ENCODE measurements at regions not wholly inside any gene's neighbourhood (a gene's known extent, or its start where the extent isn't known, plus 50 kb on each side); places are given as distances from the start of the nearest gene placed in this dataset.

- Histone ChIP-seq H3K4me3 (no peak overlapping the region), H3K27me3 (no peaks in the 10 kb centered on the region), H3K36me3 (no peaks in the 10 kb centered on the region), H3K27ac (no peak overlapping the region), H3K4me1 (no peaks in the 10 kb centered on the region), H3K9me3 (no peaks in the 10 kb centered on the region)
- 78 to 85% methylated on average over 4 of the region's 4 CpGs for WGBS, 2 donors
- no peak for DNase-seq
- no peak for ATAC-seq (ENCODE audit: low FRiP score in 2 of 2)
- TF ChIP-seq POLR2AphosphoS5 (IDR thresholded peaks at IDR 0.05) = no peak
- no peak for TF ChIP-seq POLR2A (IDR thresholded peaks at IDR 0.05)
- no peak for TF ChIP-seq EP300 (IDR thresholded peaks at IDR 0.05)
- no peak for TF ChIP-seq CTCF (IDR thresholded peaks at IDR 0.05)
Measured at GRCh38 chr5:104241046-104241445, 678.5 kb upstream of the NUDT12 start.

- DNase-seq = no peak
- WGBS, 2 donors = 67 to 78% methylated on average over 5 of the region's 5 CpGs
- Histone ChIP-seq H3K27me3 (no peaks in the 10 kb centered on the region), H3K4me3 (no peak overlapping the region), H3K27ac (no peak overlapping the region), H3K4me1 (no peaks in the 10 kb centered on the region), H3K9me3 (no peaks in the 10 kb centered on the region), H3K36me3 (no peaks in the 10 kb centered on the region)
- TF ChIP-seq POLR2AphosphoS5 (IDR thresholded peaks at IDR 0.05) (no peak), CTCF (IDR thresholded peaks at IDR 0.05) (no peak), EP300 (IDR thresholded peaks at IDR 0.05) (no peak), POLR2A (IDR thresholded peaks at IDR 0.05) (no peak)
- no peak for ATAC-seq (ENCODE audit: low FRiP score in 2 of 2)
Measured at GRCh38 chr5:104237586-104237985, 675.0 kb upstream of the NUDT12 start.

GRCh38 chr5:104223885-104224773, 661.5 kb upstream of the NUDT12 start:
- H3K9me3 ChIP-seq = no peaks in the 10 kb centered on the region
- DNase-seq = peak in 1 of 2 donors; percentile 54
- WGBS, 2 donors = 94% methylated on average over 20 of the region's 20 CpGs; no CpG with 5 or more reads in 1 of the 2 donors
- TF ChIP-seq CTCF (IDR thresholded peaks at IDR 0.05) (no peak), EP300 (IDR thresholded peaks at IDR 0.05) (no peak)
- no peaks in the 10 kb centered on the region for H3K36me3 ChIP-seq
- H3K4me3 ChIP-seq = no peak overlapping the region
- no peaks in the 10 kb centered on the region for H3K27me3 ChIP-seq
- peak in 1 of 2 donors; percentile 16 for ATAC-seq (ENCODE audit: low FRiP score in 2 of 2)
- H3K4me1 ChIP-seq = no peaks in the 10 kb centered on the region
- no peak overlapping the region for H3K27ac ChIP-seq

GRCh38 chr5:104218200-104218599, 655.6 kb upstream of the NUDT12 start:
- Histone ChIP-seq H3K4me1 (no peaks in the 10 kb centered on the region), H3K9me3 (no peaks in the 10 kb centered on the region), H3K27me3 (no peaks in the 10 kb centered on the region), H3K36me3 (no peaks in the 10 kb centered on the region), H3K27ac (no peak overlapping the region), H3K4me3 (no peak overlapping the region)
- TF ChIP-seq POLR2A (IDR thresholded peaks at IDR 0.05) (no peak), CTCF (IDR thresholded peaks at IDR 0.05) (no peak)
- WGBS, 2 donors = 52 to 59% methylated on average over 2 of the region's 2 CpGs
- DNase-seq = no peak
- ATAC-seq (ENCODE audit: low FRiP score in 2 of 2) = no peak

- WGBS, 2 donors = 77 to 93% methylated on average over 3 of the region's 3 CpGs
- no peaks in the 10 kb centered on the region for H3K9me3 ChIP-seq
- ATAC-seq (ENCODE audit: low FRiP score in 2 of 2) (no peak), DNase-seq (no peak)
- no peaks in the 10 kb centered on the region for H3K36me3 ChIP-seq
- H3K27me3 ChIP-seq = no peaks in the 10 kb centered on the region
- TF ChIP-seq CTCF (IDR thresholded peaks at IDR 0.05) (no peak), POLR2A (IDR thresholded peaks at IDR 0.05) (no peak), POLR2AphosphoS5 (IDR thresholded peaks at IDR 0.05) (no peak), EP300 (IDR thresholded peaks at IDR 0.05) (no peak)
- H3K4me1 ChIP-seq = no peaks in the 10 kb centered on the region
- no peak overlapping the region for H3K4me3 ChIP-seq
- H3K27ac ChIP-seq = no peak overlapping the region
Measured at GRCh38 chr5:104213216-104213615, 650.6 kb upstream of the NUDT12 start.
